ENCODE measurements at regions not wholly inside any gene's neighbourhood (a gene's known extent, or its start where the extent isn't known, plus 50 kb on each side); places are given as distances from the start of the nearest gene placed in this dataset.

GRCh38 chr12:108004319-108004718 lies 124.8 kb upstream of the WSCD2 start:
- Histone ChIP-seq H3K4me3 (ENCODE audit: low read depth, low read length) (no peak overlapping the region), H3K9me3 (ENCODE audit: control insufficient read depth, insufficient read depth, low read length) (no peaks in the 10 kb centered on the region), H3K27ac (ENCODE audit: low read depth, low read length) (no peak overlapping the region), H3K27me3 (ENCODE audit: control insufficient read depth, insufficient read depth, low read length) (no peaks in the 10 kb centered on the region)
- TF ChIP-seq CTCF (IDR thresholded peaks at IDR 0.05; ENCODE audit: low read depth, low read length): no peak
- POLR2A ChIA-PET: no interaction called here
- no peak for DNase-seq (ENCODE audit: low read depth, low spot score)
- CTCF ChIA-PET: no interaction called here

DNA sequence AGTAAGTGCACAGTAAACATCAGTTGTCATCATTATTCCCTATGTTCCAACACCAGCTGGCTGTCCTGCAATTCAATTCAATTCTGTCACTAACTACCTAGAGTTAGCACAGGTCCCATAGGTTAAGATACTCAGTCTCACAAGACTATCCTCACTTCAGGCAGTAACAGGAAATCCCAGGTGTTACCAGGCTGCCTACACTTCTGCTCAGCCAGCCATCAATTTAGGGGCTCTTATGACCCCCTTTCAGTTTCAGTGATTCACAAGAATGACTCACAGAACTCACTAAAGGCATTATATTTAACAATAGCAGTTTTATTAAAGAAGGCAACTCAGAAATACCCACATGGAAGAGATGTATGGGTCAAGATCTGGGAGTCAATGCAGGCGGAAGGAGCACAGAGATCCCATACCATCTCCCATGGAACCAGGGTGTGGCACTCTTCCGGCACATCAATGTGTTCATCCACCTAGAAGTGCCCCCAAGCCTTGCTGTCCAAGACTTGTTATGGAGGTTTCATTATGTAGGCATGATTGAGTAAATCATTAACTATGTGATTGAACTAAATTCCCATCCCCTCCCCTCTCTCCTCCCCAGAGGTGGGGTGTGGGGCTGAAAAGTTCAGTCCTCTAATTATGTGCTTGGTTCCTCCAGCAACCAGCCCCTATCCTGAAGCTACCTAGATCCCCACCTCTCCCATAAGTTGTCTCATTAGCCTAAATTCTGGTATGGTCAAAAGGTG lies 120.8 kb upstream of the WSCD2 start:
- no peak for DNase-seq (ENCODE audit: low read depth, low spot score)
- CTCF ChIA-PET: no interaction called here
- Histone ChIP-seq H3K9me3 (ENCODE audit: control insufficient read depth, insufficient read depth, low read length) (no peaks in the 10 kb centered on the region), H3K27ac (ENCODE audit: low read depth, low read length) (no peak overlapping the region), H3K27me3 (ENCODE audit: control insufficient read depth, insufficient read depth, low read length) (no peaks in the 10 kb centered on the region), H3K4me3 (ENCODE audit: low read depth, low read length) (no peak overlapping the region)
- POLR2A ChIA-PET: no interaction called here
- TF ChIP-seq CTCF (IDR thresholded peaks at IDR 0.05; ENCODE audit: low read depth, low read length): no peak

DNA sequence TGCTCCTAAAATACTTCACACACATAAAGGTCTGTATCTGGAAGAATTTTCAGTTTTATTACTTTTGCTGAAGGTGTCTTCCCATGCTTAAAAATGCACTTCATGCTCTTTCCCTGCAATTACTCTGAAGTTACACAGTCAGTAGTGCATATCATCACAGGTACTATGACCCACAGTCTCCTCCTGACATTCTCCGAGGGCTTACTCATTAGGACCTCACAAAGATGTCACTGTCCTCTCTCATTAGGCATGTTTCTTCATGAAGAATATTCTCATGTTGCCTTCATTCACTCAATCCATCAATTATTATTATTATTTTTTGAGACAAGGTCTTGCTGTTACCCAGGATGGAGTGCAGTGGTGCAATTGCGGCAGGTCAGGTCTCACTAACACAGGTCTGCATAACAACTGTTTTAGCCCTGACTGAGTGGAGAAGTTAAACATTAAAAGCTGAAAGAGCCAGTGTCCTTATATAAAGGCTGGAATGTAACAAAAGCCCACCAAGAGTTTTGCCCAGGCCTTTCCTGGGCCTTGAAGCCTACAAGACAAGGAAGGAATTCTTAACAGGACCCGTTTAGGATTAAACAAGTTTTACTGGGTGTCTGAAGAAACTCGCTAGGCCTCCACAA lies 119.5 kb upstream of the WSCD2 start:
- ChIA-PET CTCF (no interaction called here), POLR2A (no interaction called here)
- no peak overlapping the region for H3K27ac ChIP-seq (ENCODE audit: low read depth, low read length)
- no peaks in the 10 kb centered on the region for H3K27me3 ChIP-seq (ENCODE audit: control insufficient read depth, insufficient read depth, low read length)
- DNase-seq (ENCODE audit: low read depth, low spot score): no peak
- no peak overlapping the region for H3K4me3 ChIP-seq (ENCODE audit: low read depth, low read length)
- no peak for TF ChIP-seq CTCF (IDR thresholded peaks at IDR 0.05; ENCODE audit: low read depth, low read length)
- H3K9me3 ChIP-seq (ENCODE audit: control insufficient read depth, insufficient read depth, low read length): no peaks in the 10 kb centered on the region

GRCh38 chr12:108016022-108016564 lies 113.0 kb upstream of the WSCD2 start:
- no peak for DNase-seq (ENCODE audit: low read depth, low spot score)
- no peak for TF ChIP-seq CTCF (IDR thresholded peaks at IDR 0.05; ENCODE audit: low read depth, low read length)
- CTCF ChIA-PET: no interaction called here
- no peaks in the 10 kb centered on the region for H3K27me3 ChIP-seq (ENCODE audit: control insufficient read depth, insufficient read depth, low read length)
- H3K9me3 ChIP-seq (ENCODE audit: control insufficient read depth, insufficient read depth, low read length): no peaks in the 10 kb centered on the region
- no peak overlapping the region for H3K27ac ChIP-seq (ENCODE audit: low read depth, low read length)
- POLR2A ChIA-PET: no interaction called here
- no peak overlapping the region for H3K4me3 ChIP-seq (ENCODE audit: low read depth, low read length)

DNA sequence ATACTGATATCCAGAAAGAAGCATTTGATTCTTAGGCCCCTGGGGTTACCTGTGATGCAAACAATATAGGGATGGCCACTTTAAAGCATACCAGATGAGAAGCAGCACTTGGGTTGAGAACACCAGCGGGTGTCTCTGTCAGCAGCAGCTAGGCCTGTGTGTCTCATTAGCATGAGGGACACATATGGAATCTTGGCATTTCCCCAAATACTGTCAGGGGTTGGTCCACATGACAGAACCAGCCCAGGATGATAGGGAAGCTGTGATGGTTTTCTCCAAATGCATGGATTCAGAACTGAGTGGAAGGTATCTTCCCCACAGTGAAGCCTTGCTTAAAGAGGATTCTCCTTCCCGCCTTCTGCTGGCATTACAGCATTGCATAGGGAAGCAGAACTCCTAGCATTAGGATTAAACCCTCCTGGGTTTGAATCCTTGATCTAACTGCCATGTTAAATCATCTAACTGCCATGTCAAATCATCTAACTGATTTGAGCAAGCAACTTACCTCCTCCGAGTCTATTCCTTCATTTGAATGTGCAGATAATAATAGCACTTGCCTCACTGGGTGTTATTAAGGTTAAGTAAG lies 111.5 kb upstream of the WSCD2 start:
- H3K27me3 ChIP-seq (ENCODE audit: control insufficient read depth, insufficient read depth, low read length): no peaks in the 10 kb centered on the region
- DNase-seq (ENCODE audit: low read depth, low spot score): no peak
- no peak overlapping the region for H3K4me3 ChIP-seq (ENCODE audit: low read depth, low read length)
- H3K9me3 ChIP-seq (ENCODE audit: control insufficient read depth, insufficient read depth, low read length): no peaks in the 10 kb centered on the region
- CTCF ChIA-PET: no interaction called here
- TF ChIP-seq CTCF (IDR thresholded peaks at IDR 0.05; ENCODE audit: low read depth, low read length): no peak
- no peak overlapping the region for H3K27ac ChIP-seq (ENCODE audit: low read depth, low read length)
- POLR2A ChIA-PET: no interaction called here

All from AG04450 (cell line).